ENCODE measurements at regions not wholly inside any gene's neighbourhood (a gene's known extent, or its start where the extent isn't known, plus 50 kb on each side); places are given as distances from the start of the nearest gene placed in this dataset.
A peak's percentile ranks its signal among the peaks of the same experiment; 100 is the strongest.

- H3K4me3 ChIP-seq (ENCODE audit: low read length): no peak overlapping the region
- peaks cover 33% of the 10 kb centered on the region for H3K27me3 ChIP-seq (replicated peaks; ENCODE audit: control insufficient read depth, insufficient read depth, low read length)
- H3K36me3 ChIP-seq (ENCODE audit: control insufficient read depth, insufficient read depth, low read length, severe bottlenecking): no peaks in the 10 kb centered on the region
- peaks cover 20% of the 10 kb centered on the region for H3K4me1 ChIP-seq (ENCODE audit: control insufficient read depth, insufficient read depth, low read length)
- no peak overlapping the region for H3K9ac ChIP-seq (ENCODE audit: low read length)
- no peak for DNase-seq (ENCODE audit: low read depth)
- no peaks in the 10 kb centered on the region for H3K9me3 ChIP-seq (ENCODE audit: control insufficient read depth, low read length)
Measured at GRCh38 chr15:70435872-70436271, 327.5 kb downstream of the UACA start.

- no peaks in the 10 kb centered on the region for H3K36me3 ChIP-seq (ENCODE audit: control insufficient read depth, insufficient read depth, low read length, severe bottlenecking)
- no peak for DNase-seq (ENCODE audit: low read depth)
- H3K9ac ChIP-seq (ENCODE audit: low read length): no peak overlapping the region
- peaks cover 31% of the 10 kb centered on the region for H3K27me3 ChIP-seq (replicated peaks; ENCODE audit: control insufficient read depth, insufficient read depth, low read length)
- H3K4me1 ChIP-seq (ENCODE audit: control insufficient read depth, insufficient read depth, low read length): peaks cover 20% of the 10 kb centered on the region
- H3K4me3 ChIP-seq (ENCODE audit: low read length): no peak overlapping the region
- no peaks in the 10 kb centered on the region for H3K9me3 ChIP-seq (ENCODE audit: control insufficient read depth, low read length)
Measured at GRCh38 chr15:70435369-70435768, 328.0 kb downstream of the UACA start.

- peaks cover 31% of the 10 kb centered on the region for H3K27me3 ChIP-seq (replicated peaks; ENCODE audit: control insufficient read depth, insufficient read depth, low read length)
- H3K36me3 ChIP-seq (ENCODE audit: control insufficient read depth, insufficient read depth, low read length, severe bottlenecking): no peaks in the 10 kb centered on the region
- DNase-seq (ENCODE audit: low read depth): no peak
- no peak overlapping the region for H3K9ac ChIP-seq (ENCODE audit: low read length)
- no peaks in the 10 kb centered on the region for H3K9me3 ChIP-seq (ENCODE audit: control insufficient read depth, low read length)
- peaks cover 17% of the 10 kb centered on the region for H3K4me1 ChIP-seq (ENCODE audit: control insufficient read depth, insufficient read depth, low read length)
- H3K4me3 ChIP-seq (ENCODE audit: low read length): no peak overlapping the region
Measured at GRCh38 chr15:70433586-70434324, 329.6 kb downstream of the UACA start.

GRCh38 chr15:70432924-70433495 lies 330.3 kb downstream of the UACA start:
- no peak for DNase-seq (ENCODE audit: low read depth)

GRCh38 chr15:70431854-70432253 lies 331.5 kb downstream of the UACA start:
- Histone ChIP-seq H3K4me3 (ENCODE audit: low read length) (no peak overlapping the region), H3K9me3 (ENCODE audit: control insufficient read depth, low read length) (no peaks in the 10 kb centered on the region), H3K36me3 (ENCODE audit: control insufficient read depth, insufficient read depth, low read length, severe bottlenecking) (no peaks in the 10 kb centered on the region), H3K27me3 (replicated peaks; ENCODE audit: control insufficient read depth, insufficient read depth, low read length) (peaks cover 31% of the 10 kb centered on the region), H3K9ac (ENCODE audit: low read length) (no peak overlapping the region), H3K4me1 (ENCODE audit: control insufficient read depth, insufficient read depth, low read length) (peaks cover 7% of the 10 kb centered on the region)
- DNase-seq (ENCODE audit: low read depth): no peak

More at GRCh38 chr15:70432924-70433495, 330.3 kb downstream of the UACA start:
- Histone ChIP-seq H3K9ac (ENCODE audit: low read length) (no peak overlapping the region), H3K36me3 (ENCODE audit: control insufficient read depth, insufficient read depth, low read length, severe bottlenecking) (no peaks in the 10 kb centered on the region), H3K4me3 (ENCODE audit: low read length) (no peak overlapping the region), H3K27me3 (replicated peaks; ENCODE audit: control insufficient read depth, insufficient read depth, low read length) (peaks cover 31% of the 10 kb centered on the region), H3K9me3 (ENCODE audit: control insufficient read depth, low read length) (no peaks in the 10 kb centered on the region), H3K4me1 (ENCODE audit: control insufficient read depth, insufficient read depth, low read length) (peaks cover 10% of the 10 kb centered on the region)

- Histone ChIP-seq H3K4me3 (ENCODE audit: low read length) (no peak overlapping the region), H3K9ac (ENCODE audit: low read length) (no peak overlapping the region), H3K4me1 (ENCODE audit: control insufficient read depth, insufficient read depth, low read length) (peaks cover 12% of the 10 kb centered on the region), H3K27me3 (replicated peaks; ENCODE audit: control insufficient read depth, insufficient read depth, low read length) (peaks cover 25% of the 10 kb centered on the region), H3K36me3 (ENCODE audit: control insufficient read depth, insufficient read depth, low read length, severe bottlenecking) (no peaks in the 10 kb centered on the region), H3K9me3 (ENCODE audit: control insufficient read depth, low read length) (no peaks in the 10 kb centered on the region)
- DNase-seq (ENCODE audit: low read depth): peak; percentile 59
Measured at GRCh38 chr15:70430069-70430468, 332.4 kb upstream of the TLE3 start.

GRCh38 chr15:70429056-70429722 lies 331.5 kb upstream of the TLE3 start:
- H3K4me1 ChIP-seq (ENCODE audit: control insufficient read depth, insufficient read depth, low read length): peaks cover 12% of the 10 kb centered on the region
- H3K9ac ChIP-seq (ENCODE audit: low read length): no peak overlapping the region
- no peaks in the 10 kb centered on the region for H3K36me3 ChIP-seq (ENCODE audit: control insufficient read depth, insufficient read depth, low read length, severe bottlenecking)
- H3K27me3 ChIP-seq (replicated peaks; ENCODE audit: control insufficient read depth, insufficient read depth, low read length): peaks cover 25% of the 10 kb centered on the region
- H3K4me3 ChIP-seq (ENCODE audit: low read length): no peak overlapping the region
- H3K9me3 ChIP-seq (ENCODE audit: control insufficient read depth, low read length): no peaks in the 10 kb centered on the region
- DNase-seq (ENCODE audit: low read depth): no peak

- DNase-seq (ENCODE audit: low read depth): no peak
- no peaks in the 10 kb centered on the region for H3K36me3 ChIP-seq (ENCODE audit: control insufficient read depth, insufficient read depth, low read length, severe bottlenecking)
- peaks cover 27% of the 10 kb centered on the region for H3K27me3 ChIP-seq (replicated peaks; ENCODE audit: control insufficient read depth, insufficient read depth, low read length)
- H3K9ac ChIP-seq (ENCODE audit: low read length): no peak overlapping the region
- H3K4me3 ChIP-seq (ENCODE audit: low read length): no peak overlapping the region
- peaks cover 12% of the 10 kb centered on the region for H3K4me1 ChIP-seq (ENCODE audit: control insufficient read depth, insufficient read depth, low read length)
- no peaks in the 10 kb centered on the region for H3K9me3 ChIP-seq (ENCODE audit: control insufficient read depth, low read length)
Measured at GRCh38 chr15:70428211-70428822, 330.6 kb upstream of the TLE3 start.

- Histone ChIP-seq H3K27me3 (replicated peaks; ENCODE audit: control insufficient read depth, insufficient read depth, low read length) (peaks cover 31% of the 10 kb centered on the region), H3K4me1 (ENCODE audit: control insufficient read depth, insufficient read depth, low read length) (peaks cover 12% of the 10 kb centered on the region), H3K9ac (ENCODE audit: low read length) (no peak overlapping the region), H3K9me3 (ENCODE audit: control insufficient read depth, low read length) (no peaks in the 10 kb centered on the region), H3K4me3 (ENCODE audit: low read length) (no peak overlapping the region), H3K36me3 (ENCODE audit: control insufficient read depth, insufficient read depth, low read length, severe bottlenecking) (no peaks in the 10 kb centered on the region)
- DNase-seq (ENCODE audit: low read depth): peak; percentile 7
Measured at GRCh38 chr15:70427167-70428120, 329.7 kb upstream of the TLE3 start.

GRCh38 chr15:70426096-70426821 lies 328.5 kb upstream of the TLE3 start:
- H3K36me3 ChIP-seq (ENCODE audit: control insufficient read depth, insufficient read depth, low read length, severe bottlenecking): no peaks in the 10 kb centered on the region
- H3K27me3 ChIP-seq (replicated peaks; ENCODE audit: control insufficient read depth, insufficient read depth, low read length): peaks cover 43% of the 10 kb centered on the region
- peaks cover 9% of the 10 kb centered on the region for H3K9me3 ChIP-seq (ENCODE audit: control insufficient read depth, low read length)
- peaks cover 12% of the 10 kb centered on the region for H3K4me1 ChIP-seq (ENCODE audit: control insufficient read depth, insufficient read depth, low read length)
- no peak overlapping the region for H3K9ac ChIP-seq (ENCODE audit: low read length)
- DNase-seq (ENCODE audit: low read depth): peak; percentile 4
- no peak overlapping the region for H3K4me3 ChIP-seq (ENCODE audit: low read length)

All from adipocyte (in vitro differentiated cells).